ENCODE measurements at regions not wholly inside any gene's neighbourhood (a gene's known extent, or its start where the extent isn't known, plus 50 kb on each side); places are given as distances from the start of the nearest gene placed in this dataset.

DNA sequence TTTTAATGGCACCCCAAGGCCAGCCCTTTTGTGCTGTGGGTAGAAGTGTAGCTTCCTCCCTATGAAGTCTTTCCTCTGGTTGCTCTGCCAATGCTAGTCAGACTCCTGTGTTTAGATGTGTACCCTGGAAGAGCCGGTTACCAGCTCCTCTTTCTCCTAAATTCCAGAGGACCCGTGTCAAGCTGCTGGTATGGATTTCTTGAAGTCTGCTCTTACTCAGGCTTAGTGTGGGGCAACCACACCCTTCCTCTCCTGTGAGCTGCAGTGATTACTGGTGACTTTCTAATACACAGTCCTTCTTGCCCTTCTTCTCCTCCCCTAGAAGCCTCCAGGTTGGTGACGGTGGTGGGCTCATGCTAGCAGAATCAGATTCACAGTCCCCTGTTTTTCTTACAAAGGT lies 74.1 kb upstream of the AKT3 start:
- TF ChIP-seq CREB1 (IDR thresholded peaks at IDR 0.05; ENCODE audit: low read depth) = no peak
- TF ChIP-seq, protein P1, sequence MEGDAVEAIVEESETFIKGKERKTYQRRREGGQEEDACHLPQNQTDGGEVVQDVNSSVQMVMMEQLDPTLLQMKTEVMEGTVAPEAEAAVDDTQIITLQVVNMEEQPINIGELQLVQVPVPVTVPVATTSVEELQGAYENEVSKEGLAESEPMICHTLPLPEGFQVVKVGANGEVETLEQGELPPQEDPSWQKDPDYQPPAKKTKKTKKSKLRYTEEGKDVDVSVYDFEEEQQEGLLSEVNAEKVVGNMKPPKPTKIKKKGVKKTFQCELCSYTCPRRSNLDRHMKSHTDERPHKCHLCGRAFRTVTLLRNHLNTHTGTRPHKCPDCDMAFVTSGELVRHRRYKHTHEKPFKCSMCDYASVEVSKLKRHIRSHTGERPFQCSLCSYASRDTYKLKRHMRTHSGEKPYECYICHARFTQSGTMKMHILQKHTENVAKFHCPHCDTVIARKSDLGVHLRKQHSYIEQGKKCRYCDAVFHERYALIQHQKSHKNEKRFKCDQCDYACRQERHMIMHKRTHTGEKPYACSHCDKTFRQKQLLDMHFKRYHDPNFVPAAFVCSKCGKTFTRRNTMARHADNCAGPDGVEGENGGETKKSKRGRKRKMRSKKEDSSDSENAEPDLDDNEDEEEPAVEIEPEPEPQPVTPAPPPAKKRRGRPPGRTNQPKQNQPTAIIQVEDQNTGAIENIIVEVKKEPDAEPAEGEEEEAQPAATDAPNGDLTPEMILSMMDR (IDR thresholded peaks at IDR 0.05 in 2 of 3, conservative IDR thresholded peaks at IDR 0.05 in 1 of 3; ENCODE audit: control insufficient read depth in 2 of 3, extremely low read depth in 1 of 3, insufficient read depth in 1 of 3, low read depth in 3 of 3, low read length in 3 of 3) = no peak
- no peak for TF ChIP-seq POLR2AphosphoS5 (IDR thresholded peaks at IDR 0.05; ENCODE audit: low read length)
- TF ChIP-seq, protein P2, sequence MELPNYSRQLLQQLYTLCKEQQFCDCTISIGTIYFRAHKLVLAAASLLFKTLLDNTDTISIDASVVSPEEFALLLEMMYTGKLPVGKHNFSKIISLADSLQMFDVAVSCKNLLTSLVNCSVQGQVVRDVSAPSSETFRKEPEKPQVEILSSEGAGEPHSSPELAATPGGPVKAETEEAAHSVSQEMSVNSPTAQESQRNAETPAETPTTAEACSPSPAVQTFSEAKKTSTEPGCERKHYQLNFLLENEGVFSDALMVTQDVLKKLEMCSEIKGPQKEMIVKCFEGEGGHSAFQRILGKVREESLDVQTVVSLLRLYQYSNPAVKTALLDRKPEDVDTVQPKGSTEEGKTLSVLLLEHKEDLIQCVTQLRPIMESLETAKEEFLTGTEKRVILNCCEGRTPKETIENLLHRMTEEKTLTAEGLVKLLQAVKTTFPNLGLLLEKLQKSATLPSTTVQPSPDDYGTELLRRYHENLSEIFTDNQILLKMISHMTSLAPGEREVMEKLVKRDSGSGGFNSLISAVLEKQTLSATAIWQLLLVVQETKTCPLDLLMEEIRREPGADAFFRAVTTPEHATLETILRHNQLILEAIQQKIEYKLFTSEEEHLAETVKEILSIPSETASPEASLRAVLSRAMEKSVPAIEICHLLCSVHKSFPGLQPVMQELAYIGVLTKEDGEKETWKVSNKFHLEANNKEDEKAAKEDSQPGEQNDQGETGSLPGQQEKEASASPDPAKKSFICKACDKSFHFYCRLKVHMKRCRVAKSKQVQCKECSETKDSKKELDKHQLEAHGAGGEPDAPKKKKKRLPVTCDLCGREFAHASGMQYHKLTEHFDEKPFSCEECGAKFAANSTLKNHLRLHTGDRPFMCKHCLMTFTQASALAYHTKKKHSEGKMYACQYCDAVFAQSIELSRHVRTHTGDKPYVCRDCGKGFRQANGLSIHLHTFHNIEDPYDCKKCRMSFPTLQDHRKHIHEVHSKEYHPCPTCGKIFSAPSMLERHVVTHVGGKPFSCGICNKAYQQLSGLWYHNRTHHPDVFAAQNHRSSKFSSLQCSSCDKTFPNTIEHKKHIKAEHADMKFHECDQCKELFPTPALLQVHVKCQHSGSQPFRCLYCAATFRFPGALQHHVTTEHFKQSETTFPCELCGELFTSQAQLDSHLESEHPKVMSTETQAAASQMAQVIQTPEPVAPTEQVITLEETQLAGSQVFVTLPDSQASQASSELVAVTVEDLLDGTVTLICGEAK (IDR thresholded peaks at IDR 0.05; ENCODE audit: borderline replicate concordance) = no peak
- TF ChIP-seq, protein P3, sequence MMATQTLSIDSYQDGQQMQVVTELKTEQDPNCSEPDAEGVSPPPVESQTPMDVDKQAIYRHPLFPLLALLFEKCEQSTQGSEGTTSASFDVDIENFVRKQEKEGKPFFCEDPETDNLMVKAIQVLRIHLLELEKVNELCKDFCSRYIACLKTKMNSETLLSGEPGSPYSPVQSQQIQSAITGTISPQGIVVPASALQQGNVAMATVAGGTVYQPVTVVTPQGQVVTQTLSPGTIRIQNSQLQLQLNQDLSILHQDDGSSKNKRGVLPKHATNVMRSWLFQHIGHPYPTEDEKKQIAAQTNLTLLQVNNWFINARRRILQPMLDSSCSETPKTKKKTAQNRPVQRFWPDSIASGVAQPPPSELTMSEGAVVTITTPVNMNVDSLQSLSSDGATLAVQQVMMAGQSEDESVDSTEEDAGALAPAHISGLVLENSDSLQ (IDR thresholded peaks at IDR 0.05) = no peak
- no peak for TF ChIP-seq CHD4 (IDR thresholded peaks at IDR 0.05)
- no peak for TF ChIP-seq EZH2 (IDR thresholded peaks at IDR 0.05; ENCODE audit: borderline replicate concordance, control insufficient read depth, low read depth, low read length)
- TF ChIP-seq TCF7 (IDR thresholded peaks at IDR 0.05; ENCODE audit: borderline replicate concordance) = no peak
